ENCODE measurements at regions not wholly inside any gene's neighbourhood (a gene's known extent, or its start where the extent isn't known, plus 50 kb on each side); places are given as distances from the start of the nearest gene placed in this dataset.

DNA sequence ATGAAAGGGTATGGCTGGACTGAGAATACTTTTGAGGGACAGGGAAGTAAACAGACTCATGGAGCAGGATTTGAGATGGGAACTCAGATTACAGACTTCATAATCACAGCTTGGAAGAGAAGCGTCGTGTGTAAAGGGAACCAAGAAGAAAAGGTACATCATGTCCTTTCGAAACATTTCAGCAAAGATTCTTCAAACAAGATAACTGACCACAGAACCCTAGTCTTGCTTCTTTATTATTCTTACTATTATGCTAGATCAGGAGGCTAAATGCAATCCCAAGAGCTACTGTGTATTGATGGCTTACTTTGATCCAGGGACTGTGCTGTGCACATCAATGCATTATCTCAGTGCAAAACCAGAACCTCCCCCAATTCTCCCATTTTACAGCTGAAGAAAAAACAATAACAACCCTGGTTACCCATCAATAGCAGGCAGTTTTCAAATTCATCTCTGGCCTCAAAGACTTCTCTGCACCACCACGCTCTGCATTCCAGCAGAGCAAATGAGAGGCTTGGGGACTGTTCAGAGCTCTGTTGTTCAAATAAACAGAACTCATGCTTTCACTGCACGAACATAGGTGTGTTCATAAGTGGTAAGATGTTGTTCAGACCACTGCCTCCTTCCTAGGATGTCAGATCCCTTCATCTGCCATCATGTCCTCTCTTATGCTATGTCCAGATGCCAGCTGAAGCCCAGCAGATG is 104.8 kb upstream of the NAV2 start:
- TF ChIP-seq POLR2A (IDR thresholded peaks at IDR 0.05), result no peak
- TF ChIP-seq, protein P1, sequence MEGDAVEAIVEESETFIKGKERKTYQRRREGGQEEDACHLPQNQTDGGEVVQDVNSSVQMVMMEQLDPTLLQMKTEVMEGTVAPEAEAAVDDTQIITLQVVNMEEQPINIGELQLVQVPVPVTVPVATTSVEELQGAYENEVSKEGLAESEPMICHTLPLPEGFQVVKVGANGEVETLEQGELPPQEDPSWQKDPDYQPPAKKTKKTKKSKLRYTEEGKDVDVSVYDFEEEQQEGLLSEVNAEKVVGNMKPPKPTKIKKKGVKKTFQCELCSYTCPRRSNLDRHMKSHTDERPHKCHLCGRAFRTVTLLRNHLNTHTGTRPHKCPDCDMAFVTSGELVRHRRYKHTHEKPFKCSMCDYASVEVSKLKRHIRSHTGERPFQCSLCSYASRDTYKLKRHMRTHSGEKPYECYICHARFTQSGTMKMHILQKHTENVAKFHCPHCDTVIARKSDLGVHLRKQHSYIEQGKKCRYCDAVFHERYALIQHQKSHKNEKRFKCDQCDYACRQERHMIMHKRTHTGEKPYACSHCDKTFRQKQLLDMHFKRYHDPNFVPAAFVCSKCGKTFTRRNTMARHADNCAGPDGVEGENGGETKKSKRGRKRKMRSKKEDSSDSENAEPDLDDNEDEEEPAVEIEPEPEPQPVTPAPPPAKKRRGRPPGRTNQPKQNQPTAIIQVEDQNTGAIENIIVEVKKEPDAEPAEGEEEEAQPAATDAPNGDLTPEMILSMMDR (IDR thresholded peaks at IDR 0.05), result no peak
- Histone ChIP-seq H3K27ac (no peak overlapping the region), H3K36me3 (replicated peaks in 1 of 2) (no peaks in the 10 kb centered on the region), H3K9me3 (replicated peaks in 1 of 3) (no peaks in the 10 kb centered on the region), H3K27me3 (no peaks in the 10 kb centered on the region), H3K4me3 (no peak overlapping the region), H3K4me1 (replicated peaks in 1 of 2) (peaks cover 0 to 7% of the 10 kb centered on the region in 2 donors)
- no peak for DNase-seq
- intact Hi-C loops (cut with DNase I), result no loop called here
- 64 to 77% (median 68%) methylated on average over 5 of the region's 5 CpGs for WGBS, 4 donors

DNA sequence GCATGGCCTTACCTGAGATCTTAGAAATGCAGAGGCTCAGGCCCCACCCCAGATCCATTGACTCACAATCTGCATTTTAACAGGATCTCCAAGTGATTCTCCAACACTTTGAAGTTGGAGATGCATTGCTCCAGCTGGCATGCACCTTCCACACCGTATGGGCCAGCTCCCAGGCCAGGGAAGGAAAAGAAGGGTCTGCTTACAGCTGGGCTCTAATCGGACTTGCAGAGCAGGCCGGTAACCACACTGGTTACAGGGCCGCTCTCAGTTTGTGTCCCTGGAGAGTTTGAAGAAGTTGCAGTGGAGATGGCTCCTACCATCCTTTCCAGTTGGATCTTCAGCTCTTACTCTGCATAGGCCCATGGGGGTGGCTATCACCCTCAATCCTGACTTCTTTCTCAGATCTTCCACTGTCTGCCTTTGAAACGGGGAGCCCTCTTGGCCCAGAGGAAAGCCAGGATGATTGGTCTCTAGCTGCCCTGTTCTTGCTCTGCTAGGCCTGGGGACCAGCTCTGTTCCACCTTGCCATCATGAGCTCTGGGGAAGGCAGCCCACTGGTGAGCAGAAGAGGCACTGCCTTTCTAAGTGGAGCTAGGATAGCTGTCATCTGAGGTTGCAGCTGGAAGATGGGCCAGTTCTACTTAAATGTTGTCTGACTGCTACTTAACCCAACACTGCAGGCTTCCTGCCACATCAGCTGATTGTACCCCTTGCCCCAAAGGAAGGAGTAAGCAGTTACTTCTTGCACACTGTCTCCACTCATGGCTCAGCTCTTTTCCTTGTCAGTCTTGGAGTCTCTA is 105.6 kb upstream of the NAV2 start:
- Histone ChIP-seq H3K27ac (no peak overlapping the region), H3K27me3 (no peaks in the 10 kb centered on the region), H3K36me3 (replicated peaks in 1 of 2) (no peaks in the 10 kb centered on the region), H3K4me3 (no peak overlapping the region), H3K9me3 (replicated peaks in 1 of 3) (no peaks in the 10 kb centered on the region), H3K4me1 (replicated peaks in 1 of 2) (peaks cover 0 to 7% of the 10 kb centered on the region in 2 donors)
- intact Hi-C loops (cut with DNase I), result no loop called here
- WGBS, 4 donors, result 79 to 93% (median 85%) methylated on average over 4 to 5 of the region's 5 CpGs
- TF ChIP-seq, protein P1 (IDR thresholded peaks at IDR 0.05), result no peak
- no peak for TF ChIP-seq POLR2A (IDR thresholded peaks at IDR 0.05)
- DNase-seq, result no peak

DNA sequence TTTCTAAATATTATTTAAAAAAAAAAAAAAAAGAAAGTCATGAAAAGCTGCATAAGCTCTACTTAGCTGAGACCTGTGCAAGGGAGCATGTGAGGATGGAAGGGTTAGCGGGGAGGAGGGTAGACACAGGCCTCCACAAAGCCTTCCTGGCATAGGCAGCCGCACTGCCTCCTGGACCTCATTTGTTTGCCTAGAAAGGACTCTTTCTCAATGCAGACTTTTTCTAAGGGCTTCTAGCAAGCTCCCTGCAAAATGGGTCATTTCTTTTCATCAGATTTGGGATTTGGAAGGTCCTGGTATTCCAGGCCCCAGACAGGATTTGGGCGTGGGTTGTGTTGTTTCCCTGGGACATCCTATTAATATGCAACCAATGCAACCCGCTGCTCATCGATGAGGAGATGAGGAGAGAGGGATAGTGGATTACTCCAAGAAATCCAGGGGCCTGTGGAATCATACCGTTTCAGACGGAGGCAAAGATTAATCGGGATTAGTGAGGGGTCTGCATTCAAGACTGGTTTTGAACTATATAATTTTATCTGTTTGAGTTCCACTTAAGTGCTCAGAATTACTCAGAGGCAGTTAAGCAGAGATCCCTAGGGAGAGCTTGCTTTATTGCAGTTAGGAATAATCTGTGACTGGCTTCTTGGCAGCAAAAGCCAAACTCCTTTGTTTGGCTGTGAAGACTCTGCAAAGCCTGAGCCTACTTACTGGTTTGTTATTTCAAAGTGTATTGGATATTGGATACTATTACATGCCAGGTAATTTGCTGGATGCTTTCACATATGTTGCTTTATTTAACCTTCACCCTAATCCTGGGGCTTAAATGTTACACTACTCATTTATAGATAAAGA is 106.9 kb upstream of the NAV2 start:
- no peak overlapping the region for H3K27ac ChIP-seq
- H3K4me1 ChIP-seq (replicated peaks in 1 of 2), result peaks cover 0 to 7% of the 10 kb centered on the region in 2 donors
- H3K27me3 ChIP-seq, result no peaks in the 10 kb centered on the region
- H3K9me3 ChIP-seq (replicated peaks in 1 of 3), result no peaks in the 10 kb centered on the region
- DNase-seq, result no peak
- WGBS, 4 donors, result 81 to 86% (median 85%) methylated on average over 8 of the region's 8 CpGs
- no peak for TF ChIP-seq POLR2A (IDR thresholded peaks at IDR 0.05)
- TF ChIP-seq, protein P1 (IDR thresholded peaks at IDR 0.05), result no peak
- no peaks in the 10 kb centered on the region for H3K36me3 ChIP-seq (replicated peaks in 1 of 2)
- H3K4me3 ChIP-seq, result no peak overlapping the region
- intact Hi-C loops (cut with DNase I), result no loop called here

All from adrenal gland (tissue), 9 donors.